ENCODE measurements at regions not wholly inside any gene's neighbourhood (a gene's known extent, or its start where the extent isn't known, plus 50 kb on each side); places are given as distances from the start of the nearest gene placed in this dataset.

DNA sequence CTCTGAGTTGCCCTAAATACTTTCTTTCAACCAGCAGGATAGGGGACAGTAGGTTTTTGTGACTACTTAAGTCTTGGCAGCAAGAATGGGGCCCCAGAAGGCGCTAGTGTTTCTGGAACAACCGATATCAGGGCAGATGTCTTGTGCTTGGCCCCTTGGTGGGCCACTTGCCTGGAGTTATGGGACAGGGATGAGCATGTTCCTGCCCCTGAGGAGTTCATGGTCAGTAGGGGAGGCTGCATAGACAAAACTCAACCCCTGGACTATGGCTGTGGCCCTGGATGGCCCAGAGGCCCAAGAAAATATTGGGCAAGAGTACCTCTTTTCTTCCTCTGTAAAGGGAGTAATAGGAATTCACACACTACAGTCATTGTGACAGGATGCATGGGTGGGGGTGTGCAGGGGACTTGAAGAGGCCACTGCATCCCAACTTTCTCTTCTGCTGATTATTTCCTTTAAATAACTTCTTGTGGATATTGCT lies 57.7 kb upstream of the IGFBP3 start:
- no peak overlapping the region for H3K4me3 ChIP-seq
- no peak overlapping the region for H3K4me3 Mint-ChIP-seq

More for the DNA sequence above, 57.7 kb upstream of the IGFBP3 start:
- Histone ChIP-seq H3K36me3 (ENCODE audit: insufficient read depth) (no peaks in the 10 kb centered on the region; the same call in 1 of the 2 replicates), H3K4me2 (0 out of 2 replicates have a peak overlapping the region, but pooled peaks have one; percentile 15), H3K4me1 (ENCODE audit: insufficient read depth) (peaks cover 4% of the 10 kb centered on the region), H3K79me2 (replicated peaks; ENCODE audit: insufficient read depth) (no peaks in the 10 kb centered on the region), H2AFZ (peak overlapping the region; percentile 9; the same call in 1 of the 2 replicates), H3K27ac (ENCODE audit: low read depth) (0 out of 2 replicates have a peak overlapping the region, but pooled peaks have one; percentile 5), H3K9me2 (ENCODE audit: insufficient read depth) (peaks cover 3% of the 10 kb centered on the region; the same call in 1 of the 2 replicates), H3K27me3 (ENCODE audit: insufficient read depth) (no peaks in the 10 kb centered on the region), H3F3A (replicated peaks; ENCODE audit: low read depth) (no peaks in the 10 kb centered on the region), H4K20me1 (replicated peaks; ENCODE audit: insufficient read depth) (no peaks in the 10 kb centered on the region)
- TF ChIP-seq ZNF331 (CRISPR knock-in tag; IDR thresholded peaks at IDR 0.05; ENCODE audit: low read depth) (no peak), CTCF (conservative IDR thresholded peaks at IDR 0.05; ENCODE audit: low read depth in 2 of 2) (no peak), REST (IDR thresholded peaks at IDR 0.05; ENCODE audit: unreplicated experiment) (no peak), ZNF114 (CRISPR knock-in tag; IDR thresholded peaks at IDR 0.05) (no peak), CREB1 (CRISPR knock-in tag; IDR thresholded peaks at IDR 0.05; ENCODE audit: low read depth) (no peak), EZH2 (IDR thresholded peaks at IDR 0.05; ENCODE audit: low read depth, unreplicated experiment) (no peak), STAT1 (IDR thresholded peaks at IDR 0.05; ENCODE audit: unreplicated experiment) (no peak), POLR2AphosphoS5 (IDR thresholded peaks at IDR 0.05; ENCODE audit: low read depth) (no peak)
- TF ChIP-seq, protein P1, sequence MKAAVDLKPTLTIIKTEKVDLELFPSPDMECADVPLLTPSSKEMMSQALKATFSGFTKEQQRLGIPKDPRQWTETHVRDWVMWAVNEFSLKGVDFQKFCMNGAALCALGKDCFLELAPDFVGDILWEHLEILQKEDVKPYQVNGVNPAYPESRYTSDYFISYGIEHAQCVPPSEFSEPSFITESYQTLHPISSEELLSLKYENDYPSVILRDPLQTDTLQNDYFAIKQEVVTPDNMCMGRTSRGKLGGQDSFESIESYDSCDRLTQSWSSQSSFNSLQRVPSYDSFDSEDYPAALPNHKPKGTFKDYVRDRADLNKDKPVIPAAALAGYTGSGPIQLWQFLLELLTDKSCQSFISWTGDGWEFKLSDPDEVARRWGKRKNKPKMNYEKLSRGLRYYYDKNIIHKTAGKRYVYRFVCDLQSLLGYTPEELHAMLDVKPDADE (IDR thresholded peaks at IDR 0.05) = no peak
- Mint-ChIP-seq H3K27me3 (ENCODE audit: insufficient read depth, low read depth, poor library complexity) (peaks cover 7% of the 10 kb centered on the region), H3K36me3 (ENCODE audit: low read depth) (peaks cover 11% of the 10 kb centered on the region; the same call in 2 of the 3 replicates), H3K9me3 (peaks cover 31% of the 10 kb centered on the region), H3K4me1 (peaks cover 11% of the 10 kb centered on the region), H3K27ac (peak overlapping the region; percentile 90)
- DNase-seq (ENCODE audit: low spot score) (no peak), ATAC-seq (no peak)
